Gastroesophageal sphincter (tissue), 4 donors: ENCODE measurements at regions not wholly inside any gene's neighbourhood (a gene's known extent, or its start where the extent isn't known, plus 50 kb on each side); places are given as distances from the start of the nearest gene placed in this dataset.

Experiments used
- ATAC-seq: fragments of 150-250 bp; one replicate; pipeline ENCODE4 v1.9.1; 2016; ENCODE audit warnings: mild to moderate bottlenecking, moderate library complexity
- H3K27ac ChIP-seq, 4 donors: fragments of 200-600 bp; sonication (generic) in 3 of 4; 1 replicate in 3 of 4; 2 replicates in 1 of 4; pipeline ENCODE4 v1.5.1; 2016 to 2019
- H3K27me3 ChIP-seq: fragments of 200-600 bp; sonication (generic); one replicate; pipeline ENCODE4 v1.5.1; 2019
- H3K36me3 ChIP-seq, 2 donors: fragments of 200-600 bp; sonication (generic); one replicate each; pipeline ENCODE4 v1.5.1; 2019; ENCODE audit warnings: control low read depth in 1 of 2
- H3K4me1 ChIP-seq, 3 donors: fragments of 200-600 bp; sonication (generic); 1 replicate in 2 of 3; 2 replicates in 1 of 3; pipeline ENCODE4 v1.5.1; 2016 to 2019; ENCODE audit warnings: control low read depth in 2 of 3
- H3K4me3 ChIP-seq, 2 donors: fragments of 200-600 bp; sonication (generic); one replicate each; pipeline ENCODE4 v1.5.1; 2019; ENCODE audit warnings: mild to moderate bottlenecking in 1 of 2, moderate library complexity in 1 of 2
- H3K9me3 ChIP-seq, 3 donors: fragments of 200-600 bp; sonication (generic); one replicate each; pipeline ENCODE4 v1.5.1; 2017 to 2019; ENCODE audit warnings: control low read depth in 2 of 3
- CTCF ChIP-seq, 4 experiments: fragments of 200-600 bp in 2 of 4; fragments of 450-650 bp in 2 of 4; sonication (generic) in 1 of 4; IDR thresholded peaks; one replicate each; pipeline ENCODE4 v1.5.1; 2017 to 2019; ENCODE audit warnings: antibody characterized with exemption in 4 of 4, mild to moderate bottlenecking in 2 of 4, moderate library complexity in 2 of 4
- EP300 ChIP-seq: sonication (generic); formaldehyde crosslinking; IDR thresholded peaks from one replicate; pipeline ENCODE4 v1.6.1; 2017; ENCODE audit warnings: antibody characterized with exemption, mild to moderate bottlenecking
- POLR2A ChIP-seq, 2 donors: fragments of 450-650 bp; IDR thresholded peaks; one replicate each; pipeline ENCODE4 v1.6.1; 2017; ENCODE audit warnings: antibody characterized with exemption in 2 of 2, mild to moderate bottlenecking in 2 of 2, moderate library complexity in 1 of 2
- POLR2AphosphoS5 ChIP-seq: sonication (generic); formaldehyde crosslinking; IDR thresholded peaks from one replicate; pipeline ENCODE4 v1.6.1; 2017; ENCODE audit warnings: antibody characterized with exemption
- WGBS, 2 donors: methylation state at CpG; one replicate each; pipeline ENCODE4 v1.1.5; 2018; ENCODE audit warnings: low coverage in 1 of 2; 5-methylcytosine and 5-hydroxymethylcytosine counted together

- Histone ChIP-seq H3K9me3 (no peaks in the 10 kb centered on the region), H3K4me3 (no peak overlapping the region)
- TF ChIP-seq POLR2A (IDR thresholded peaks at IDR 0.05) = no peak
Measured at GRCh38 chr12:98020376-98020775, 495.0 kb upstream of the TMPO start.

GRCh38 chr12:98022961-98023360, 492.4 kb upstream of the TMPO start:
- H3K9me3 ChIP-seq = no peaks in the 10 kb centered on the region
- no peak for ATAC-seq
- no peak overlapping the region for H3K27ac ChIP-seq
- no peaks in the 10 kb centered on the region for H3K27me3 ChIP-seq
- H3K4me3 ChIP-seq = no peak overlapping the region
- no peaks in the 10 kb centered on the region for H3K36me3 ChIP-seq
- TF ChIP-seq EP300 = no peak
- no peak for TF ChIP-seq POLR2AphosphoS5
- TF ChIP-seq POLR2A (IDR thresholded peaks at IDR 0.05) = no peak
- no peak for TF ChIP-seq CTCF (IDR thresholded peaks at IDR 0.05)
- H3K4me1 ChIP-seq = peaks cover 0 to 8% (median 0%) of the 10 kb centered on the region in 3 donors

More at GRCh38 chr12:98020376-98020775, 495.0 kb upstream of the TMPO start:
- H3K27ac ChIP-seq = no peak overlapping the region
- H3K36me3 ChIP-seq = no peaks in the 10 kb centered on the region
- no peak for ATAC-seq
- peaks cover 0 to 8% (median 0%) of the 10 kb centered on the region in 3 donors for H3K4me1 ChIP-seq
- H3K27me3 ChIP-seq = no peaks in the 10 kb centered on the region

GRCh38 chr12:98037401-98038140, 477.8 kb upstream of the TMPO start:
- TF ChIP-seq EP300 (no peak), POLR2A (IDR thresholded peaks at IDR 0.05) (no peak), CTCF (IDR thresholded peaks at IDR 0.05) (no peak), POLR2AphosphoS5 (no peak)
- Histone ChIP-seq H3K4me3 (no peak overlapping the region), H3K36me3 (no peaks in the 10 kb centered on the region), H3K27ac (no peak overlapping the region), H3K27me3 (no peaks in the 10 kb centered on the region), H3K9me3 (no peaks in the 10 kb centered on the region), H3K4me1 (no peaks in the 10 kb centered on the region)
- no peak for ATAC-seq
- 58 to 70% methylated on average over 2 of the region's 2 CpGs for WGBS, 2 donors

- Histone ChIP-seq H3K27ac (no peak overlapping the region), H3K36me3 (no peaks in the 10 kb centered on the region), H3K27me3 (no peaks in the 10 kb centered on the region), H3K9me3 (no peaks in the 10 kb centered on the region), H3K4me1 (no peaks in the 10 kb centered on the region), H3K4me3 (no peak overlapping the region)
- TF ChIP-seq POLR2AphosphoS5 (no peak), POLR2A (IDR thresholded peaks at IDR 0.05) (no peak), CTCF (IDR thresholded peaks at IDR 0.05) (no peak), EP300 (no peak)
- no peak for ATAC-seq
Measured at GRCh38 chr12:98042668-98043067, 472.7 kb upstream of the TMPO start.

- ATAC-seq = no peak
- Histone ChIP-seq H3K4me1 (no peaks in the 10 kb centered on the region), H3K4me3 (no peak overlapping the region), H3K27me3 (no peaks in the 10 kb centered on the region), H3K36me3 (no peaks in the 10 kb centered on the region), H3K9me3 (no peaks in the 10 kb centered on the region), H3K27ac (no peak overlapping the region)
- TF ChIP-seq CTCF (IDR thresholded peaks at IDR 0.05) (no peak), POLR2AphosphoS5 (no peak), POLR2A (IDR thresholded peaks at IDR 0.05) (no peak), EP300 (no peak)
- 62 to 72% methylated on average over 4 of the region's 4 CpGs for WGBS, 2 donors
Measured at GRCh38 chr12:98045395-98045794, 470.0 kb upstream of the TMPO start.
